Caco-2 (cell line): ENCODE measurements at regions not wholly inside any gene's neighbourhood (a gene's known extent, or its start where the extent isn't known, plus 50 kb on each side); places are given as distances from the start of the nearest gene placed in this dataset.

Source experiments
- BruUV-seq: library from RNA; stranded (reverse); fragments of 400-500 nt; replicated peaks from 2 replicates; lab custom pipeline; 2021; lab: Mats Ljungman, UMichigan
- CTCF ChIA-PET: fragments of 300-600 bp; sonication (Branson Sonifier 250); formaldehyde crosslinking; loops from one replicate; lab custom pipeline; 2022; ENCODE audit warnings: antibody characterized with exemption; lab: Charles Lee
- POLR2A ChIA-PET: fragments of 300-600 bp; sonication (Branson Sonifier 250); formaldehyde crosslinking; loops from one replicate; lab custom pipeline; 2022; ENCODE audit warnings: antibody characterized with exemption; lab: Charles Lee
- DNase-seq, 2 experiments: peaks; one replicate each; pipeline versions ENCODE4 v3.0.0 to v3.0.0-alpha.2; 2020 to 2022
- H3K27me3 ChIP-seq: replicated peaks from 2 replicates; pipeline ENCODE4 v1.6.0; 2011; ENCODE audit warnings: low read length; ENCODE audit not compliant: control insufficient read depth, insufficient read depth
- H3K36me3 ChIP-seq: 2 replicates; pipeline ENCODE4 v1.5.1; 2011; ENCODE audit warnings: low read length; ENCODE audit not compliant: control insufficient read depth, insufficient read depth
- H3K4me1 ChIP-seq: fragments of 250-450 bp; sonication (Bioruptor Pico); 2 replicates; pipeline ENCODE4 v1.5.1; 2020; ENCODE audit warnings: mild to moderate bottlenecking
- H3K4me3 ChIP-seq: 2 replicates; pipeline ENCODE4 v1.5.1; 2011; ENCODE audit warnings: low read depth, mild to moderate bottlenecking, control low read depth, low read length
- H3K9me3 ChIP-seq: fragments of 250-450 bp; sonication (Bioruptor Pico); 2 replicates; pipeline ENCODE4 v1.5.1; 2020; ENCODE audit warnings: mild to moderate bottlenecking, moderate library complexity
- H3K27ac Mint-ChIP-seq: one replicate; pipeline ENCODE4 v1.8.0; 2022; ENCODE audit warnings: mixed read lengths; ENCODE audit not compliant: unreplicated experiment
- H3K27me3 Mint-ChIP-seq: one replicate; pipeline ENCODE4 v1.8.0; 2022; ENCODE audit warnings: mixed read lengths; ENCODE audit not compliant: insufficient read depth, unreplicated experiment
- H3K36me3 Mint-ChIP-seq: one replicate; pipeline ENCODE4 v1.8.0; 2022; ENCODE audit warnings: mild to moderate bottlenecking, mixed read lengths; ENCODE audit not compliant: insufficient read depth, unreplicated experiment
- H3K4me1 Mint-ChIP-seq: one replicate; pipeline ENCODE4 v1.8.0; 2022; ENCODE audit warnings: low read depth, mixed read lengths; ENCODE audit not compliant: unreplicated experiment
- H3K4me3 Mint-ChIP-seq: one replicate; pipeline ENCODE4 v1.8.0; 2022; ENCODE audit warnings: mild to moderate bottlenecking, moderate library complexity, mixed read lengths; ENCODE audit not compliant: unreplicated experiment
- H3K9me3 Mint-ChIP-seq: one replicate; pipeline ENCODE4 v1.8.0; 2022; ENCODE audit warnings: mixed read lengths; ENCODE audit not compliant: unreplicated experiment
- intact Hi-C: fragments of 100-400 bp; cut with micrococcal nuclease; formaldehyde crosslinking; loops from one replicate; pipeline ENCODE4 v1.10.0; 2022; ENCODE audit not compliant: unreplicated experiment
- TF ChIP-seq, protein P1 (sequence below), 2 experiments: fragments of 200-600 bp in 1 of 2; IDR thresholded peaks; 1 replicate in 1 of 2; 2 replicates in 1 of 2; pipeline versions ENCODE4 v1.5.1 to v1.8.0; 2011 to 2022; ENCODE audit warnings: antibody characterized with exemption in 1 of 2, control low read depth in 1 of 2, inconsistent platforms in 1 of 2, low read depth in 1 of 2, low read length in 1 of 2, mild to moderate bottlenecking in 1 of 2, moderate library complexity in 1 of 2; ENCODE audit not compliant: insufficient read depth in 1 of 2, severe bottlenecking in 1 of 2, unreplicated experiment in 1 of 2

DNA sequence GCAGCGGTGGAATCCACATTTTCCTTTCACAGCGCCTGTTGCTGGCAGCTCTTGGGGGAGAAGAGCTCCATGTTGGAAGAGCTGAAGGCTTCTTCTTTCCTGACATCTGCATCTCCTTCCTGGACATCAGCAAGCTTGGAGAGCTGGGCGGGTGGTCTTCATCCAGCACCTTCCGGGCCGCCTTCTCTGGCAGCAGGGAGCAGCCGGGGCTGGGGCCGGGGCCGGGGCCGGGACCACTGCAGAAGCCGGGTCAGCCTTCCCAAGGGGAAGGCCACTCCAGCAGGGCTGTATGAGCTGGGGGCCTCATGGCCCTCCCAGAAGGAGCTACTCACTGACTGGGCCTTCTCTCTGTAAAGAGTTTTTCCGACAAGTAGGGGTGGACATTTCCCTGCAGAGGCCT, 787.5 kb downstream of the TLE4 start:
- no TSS peak for BruUV-seq
- Mint-ChIP-seq H3K36me3 (no peaks in the 10 kb centered on the region), H3K27ac (no peak overlapping the region)

DNA sequence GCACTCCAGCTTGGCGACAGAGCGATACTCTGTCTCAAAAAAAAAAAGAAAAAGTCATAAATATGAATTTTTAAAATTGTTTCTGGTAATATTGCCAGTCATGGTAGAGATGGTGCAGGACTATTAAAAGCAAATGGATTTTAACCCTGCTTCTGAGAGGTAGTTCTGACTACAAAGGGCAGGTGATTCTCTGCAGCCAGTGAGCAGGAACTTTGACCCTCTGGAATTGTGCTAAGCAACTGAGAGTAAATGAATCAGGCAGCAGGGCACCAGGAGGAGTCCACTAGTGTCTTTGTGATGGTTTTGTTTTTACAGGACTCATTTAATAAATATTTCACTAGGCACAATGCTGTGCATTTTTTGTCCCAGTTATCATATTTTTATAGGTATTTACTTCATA, 781.2 kb downstream of the TLE4 start:
- H3K9me3 Mint-ChIP-seq, result no peaks in the 10 kb centered on the region
- DNase-seq, result no peak

More for the DNA sequence above, 787.5 kb downstream of the TLE4 start:
- ChIA-PET CTCF (no interaction called here), POLR2A (no interaction called here)
- Mint-ChIP-seq H3K27me3 (no peaks in the 10 kb centered on the region), H3K4me3 (no peak overlapping the region), H3K9me3 (no peaks in the 10 kb centered on the region), H3K4me1 (no peaks in the 10 kb centered on the region)
- Histone ChIP-seq H3K27me3 (no peaks in the 10 kb centered on the region), H3K36me3 (no peaks in the 10 kb centered on the region), H3K9me3 (no peaks in the 10 kb centered on the region), H3K4me3 (no peak overlapping the region), H3K4me1 (no peaks in the 10 kb centered on the region)
- no peak for DNase-seq
- intact Hi-C loops, result no loop called here
- TF ChIP-seq, protein P1, sequence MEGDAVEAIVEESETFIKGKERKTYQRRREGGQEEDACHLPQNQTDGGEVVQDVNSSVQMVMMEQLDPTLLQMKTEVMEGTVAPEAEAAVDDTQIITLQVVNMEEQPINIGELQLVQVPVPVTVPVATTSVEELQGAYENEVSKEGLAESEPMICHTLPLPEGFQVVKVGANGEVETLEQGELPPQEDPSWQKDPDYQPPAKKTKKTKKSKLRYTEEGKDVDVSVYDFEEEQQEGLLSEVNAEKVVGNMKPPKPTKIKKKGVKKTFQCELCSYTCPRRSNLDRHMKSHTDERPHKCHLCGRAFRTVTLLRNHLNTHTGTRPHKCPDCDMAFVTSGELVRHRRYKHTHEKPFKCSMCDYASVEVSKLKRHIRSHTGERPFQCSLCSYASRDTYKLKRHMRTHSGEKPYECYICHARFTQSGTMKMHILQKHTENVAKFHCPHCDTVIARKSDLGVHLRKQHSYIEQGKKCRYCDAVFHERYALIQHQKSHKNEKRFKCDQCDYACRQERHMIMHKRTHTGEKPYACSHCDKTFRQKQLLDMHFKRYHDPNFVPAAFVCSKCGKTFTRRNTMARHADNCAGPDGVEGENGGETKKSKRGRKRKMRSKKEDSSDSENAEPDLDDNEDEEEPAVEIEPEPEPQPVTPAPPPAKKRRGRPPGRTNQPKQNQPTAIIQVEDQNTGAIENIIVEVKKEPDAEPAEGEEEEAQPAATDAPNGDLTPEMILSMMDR (IDR thresholded peaks at IDR 0.05; ENCODE audit: insufficient read depth in 1 of 2, low read depth in 1 of 2, low read length in 1 of 2, severe bottlenecking in 1 of 2, unreplicated experiment in 1 of 2), result no peak

DNA sequence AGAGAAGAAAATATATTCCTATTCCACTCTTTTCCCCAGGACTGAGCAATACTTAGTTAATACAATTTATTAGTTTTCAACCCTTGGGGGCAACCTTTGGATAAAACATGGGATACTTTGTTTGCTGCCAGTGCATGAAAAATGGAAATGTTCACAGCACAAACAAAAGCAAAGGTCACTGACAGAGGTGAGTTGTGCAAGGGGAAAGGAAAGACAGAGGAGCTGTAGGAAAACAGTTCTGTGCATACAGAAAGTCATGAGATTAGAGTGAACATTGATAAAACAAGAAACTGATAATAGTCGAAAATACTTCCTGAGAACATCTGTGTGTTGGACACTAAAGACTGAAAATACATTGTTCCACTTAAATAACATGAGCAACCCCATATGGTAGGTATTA, 779.8 kb downstream of the TLE4 start:
- Histone ChIP-seq H3K9me3 (no peaks in the 10 kb centered on the region), H3K4me1 (no peaks in the 10 kb centered on the region), H3K36me3 (no peaks in the 10 kb centered on the region), H3K4me3 (no peak overlapping the region), H3K27me3 (no peaks in the 10 kb centered on the region)
- DNase-seq, result no peak
- TF ChIP-seq, protein P1 (IDR thresholded peaks at IDR 0.05; ENCODE audit: insufficient read depth in 1 of 2, low read depth in 1 of 2, low read length in 1 of 2, severe bottlenecking in 1 of 2, unreplicated experiment in 1 of 2), result no peak
- Mint-ChIP-seq H3K27me3 (no peaks in the 10 kb centered on the region), H3K9me3 (no peaks in the 10 kb centered on the region), H3K27ac (no peak overlapping the region), H3K36me3 (no peaks in the 10 kb centered on the region), H3K4me1 (no peaks in the 10 kb centered on the region), H3K4me3 (no peak overlapping the region)
- ChIA-PET CTCF (no interaction called here), POLR2A (no interaction called here)
- intact Hi-C loops, result no loop called here
- no TSS peak for BruUV-seq

More for the DNA sequence above, 781.2 kb downstream of the TLE4 start:
- Histone ChIP-seq H3K27me3 (no peaks in the 10 kb centered on the region), H3K9me3 (no peaks in the 10 kb centered on the region), H3K36me3 (no peaks in the 10 kb centered on the region), H3K4me3 (no peak overlapping the region), H3K4me1 (no peaks in the 10 kb centered on the region)
- H3K4me3 Mint-ChIP-seq, result no peak overlapping the region
- CTCF ChIA-PET, result no interaction called here
- no TSS peak for BruUV-seq
- intact Hi-C loops, result no loop called here
- POLR2A ChIA-PET, result no interaction called here
- no peaks in the 10 kb centered on the region for H3K27me3 Mint-ChIP-seq
- H3K4me1 Mint-ChIP-seq, result no peaks in the 10 kb centered on the region
- TF ChIP-seq, protein P1 (IDR thresholded peaks at IDR 0.05; ENCODE audit: insufficient read depth in 1 of 2, low read depth in 1 of 2, low read length in 1 of 2, severe bottlenecking in 1 of 2, unreplicated experiment in 1 of 2), result no peak
- no peaks in the 10 kb centered on the region for H3K36me3 Mint-ChIP-seq
- H3K27ac Mint-ChIP-seq, result no peak overlapping the region
